K562 (cell line): ENCODE measurements at regions not wholly inside any gene's neighbourhood (a gene's known extent, or its start where the extent isn't known, plus 50 kb on each side); places are given as distances from the start of the nearest gene placed in this dataset.
A peak's percentile ranks its signal among the peaks of the same experiment; 100 is the strongest.

ENCODE experiments used
- ATAC-seq: fragments of 200-7000 bp; cut with Tn5 transposase; 3 replicates; pipeline ENCODE4 v1.9.1; 2020; ENCODE audit warnings: moderate library complexity
- BruUV-seq: library from RNA; stranded (reverse); fragments of 400-500 nt; replicated peaks from 2 replicates; lab custom pipeline; 2021; lab: Mats Ljungman, UMichigan
- CTCF ChIA-PET: fragments of 300-600 bp; formaldehyde crosslinking; extraction: SDS; loops from one replicate; lab custom pipeline; 2021; ENCODE audit warnings: low intra/inter-chr PET ratio; lab: Yijun Ruan, JAX
- POLR2A ChIA-PET: fragments of 300-600, 350-650 bp; sonication (Branson Sonifier 250); formaldehyde crosslinking; extraction: SDS; loops from one replicate; lab custom pipeline; 2021; ENCODE audit warnings: antibody characterized with exemption, inconsistent platforms; lab: Yijun Ruan, JAX
- DNase-seq, 4 experiments: peaks; one replicate each; pipeline versions ENCODE4 v3.0.0 to v3.0.0-alpha.2; 2011 to 2018; ENCODE audit warnings: low spot score in 3 of 4, mixed read lengths in 3 of 4; ENCODE audit errors: extremely low read depth in 1 of 4
- FAIRE-seq: peaks from 2 replicates; lab custom pipeline; 2011; peaks lifted over from hg19 to GRCh38; lab: Jason Lieb, UNC
- H2AFZ ChIP-seq: 2 replicates; pipeline ENCODE4 v1.6.0; 2011; ENCODE audit warnings: low read depth, low read length, control low read depth, inconsistent platforms
- H3K27ac ChIP-seq: fragments of 200-600 bp; 3 replicates; pipeline ENCODE4 v1.8.0; 2011; ENCODE audit warnings: low read depth, mild to moderate bottlenecking, control low read depth, inconsistent platforms, low read length, moderate library complexity, mixed read lengths; ENCODE audit errors: extremely low read depth
- H3K27me3 ChIP-seq, 2 experiments: fragments of 300-600 bp in 1 of 2; 2 replicates in 1 of 2; 3 replicates in 1 of 2; pipeline versions ENCODE4 v1.6.0 to v1.8.0; 2011; ENCODE audit warnings: inconsistent platforms in 2 of 2, low read length in 2 of 2, mild to moderate bottlenecking in 1 of 2, mixed read lengths in 1 of 2, moderate library complexity in 1 of 2; ENCODE audit not compliant: control insufficient read depth in 2 of 2, insufficient read depth in 2 of 2
- H3K36me3 ChIP-seq: fragments of 300-600 bp; 3 replicates; pipeline ENCODE4 v1.8.0; 2011; ENCODE audit warnings: mild to moderate bottlenecking, low read length, inconsistent platforms; ENCODE audit not compliant: control insufficient read depth, insufficient read depth
- H3K4me1 ChIP-seq, 2 experiments: fragments of 200-600 bp in 1 of 2; replicated peaks in 1 of 2; 2 replicates in 1 of 2; 3 replicates in 1 of 2; pipeline versions ENCODE4 v1.5.1 to v1.8.0; 2011; ENCODE audit warnings: inconsistent platforms in 2 of 2, low read length in 2 of 2, mild to moderate bottlenecking in 1 of 2, mixed read lengths in 1 of 2, moderate library complexity in 1 of 2; ENCODE audit not compliant: control insufficient read depth in 2 of 2, insufficient read depth in 2 of 2
- H3K4me2 ChIP-seq: 2 replicates; pipeline ENCODE4 v1.6.1; 2011; ENCODE audit warnings: low read length, control low read depth, inconsistent platforms, mixed read lengths; ENCODE audit not compliant: insufficient read depth
- H3K4me3 ChIP-seq: fragments of 200-600 bp; sonication (generic), shearing (Covaris generic); 2 replicates; pipeline ENCODE4 v1.5.1; 2016; ENCODE audit warnings: control low read depth, inconsistent platforms
- H3K79me2 ChIP-seq: fragments of 200-600 bp; 3 replicates; pipeline ENCODE4 v1.8.0; 2011; ENCODE audit warnings: low read length, inconsistent platforms; ENCODE audit not compliant: control insufficient read depth, insufficient read depth
- H3K9ac ChIP-seq, 2 experiments: 2 replicates each; pipeline versions ENCODE4 v1.6.0 to v1.6.1; 2011; ENCODE audit warnings: low read depth in 2 of 2, low read length in 2 of 2, control low read depth in 1 of 2, inconsistent platforms in 1 of 2, mild to moderate bottlenecking in 1 of 2, mixed read lengths in 1 of 2; ENCODE audit not compliant: insufficient read depth in 1 of 2
- H3K9me1 ChIP-seq: one replicate; pipeline ENCODE4 v1.6.0; 2011; ENCODE audit warnings: inconsistent platforms, mild to moderate bottlenecking, low read length, moderate library complexity; ENCODE audit not compliant: control insufficient read depth, insufficient read depth
- H3K9me3 ChIP-seq: replicated peaks from 2 replicates; pipeline ENCODE4 v1.5.1; 2011; ENCODE audit warnings: low read depth, low read length, inconsistent platforms; ENCODE audit not compliant: control insufficient read depth, insufficient read depth
- H4K20me1 ChIP-seq: replicated peaks from 2 replicates; pipeline ENCODE4 v1.6.1; 2011; ENCODE audit warnings: low read length, inconsistent platforms, mixed read lengths; ENCODE audit not compliant: control insufficient read depth, insufficient read depth
- BRF1 ChIP-seq: IDR thresholded peaks from 3 replicates; pipeline ENCODE4 v1.6.1; 2011; ENCODE audit warnings: borderline replicate concordance, mild to moderate bottlenecking; ENCODE audit not compliant: insufficient read length; ENCODE audit errors: extremely low read depth
- C11orf30 ChIP-seq: fragments of 450-650 bp; IDR thresholded peaks from 2 replicates; pipeline ENCODE4 v1.6.1; 2016; ENCODE audit warnings: low read depth, mild to moderate bottlenecking
- CEBPB ChIP-seq: fragments of 450-650 bp; IDR thresholded peaks from 2 replicates; pipeline ENCODE4 v1.6.1; 2016; ENCODE audit warnings: missing genetic modification characterization, missing compliant biosample characterization
- CEBPG ChIP-seq, 3 experiments: fragments of 200-800 bp in 1 of 3; sonication (Bioruptor generic) in 1 of 3; sonication (generic) in 1 of 3; formaldehyde crosslinking in 1 of 3; IDR thresholded peaks in 2 of 3; conservative IDR thresholded peaks in 1 of 3; 2 replicates each; pipeline versions ENCODE4 v1.6.1 to v1.8.0; 2016 to 2022; ENCODE audit warnings: missing compliant biosample characterization in 2 of 3, missing genetic modification characterization in 2 of 3, mild to moderate bottlenecking in 1 of 3, missing genetic modification reagents in 1 of 3
- DPF2 ChIP-seq: fragments of 450-650 bp; IDR thresholded peaks from 2 replicates; pipeline ENCODE4 v1.6.1; 2016
- MCM2 ChIP-seq: fragments of 450-650 bp; IDR thresholded peaks from 2 replicates; pipeline ENCODE4 v1.6.1; 2017; ENCODE audit warnings: low read depth, mild to moderate bottlenecking
- RFX1 ChIP-seq: fragments of 450-650 bp; IDR thresholded peaks from 2 replicates; pipeline ENCODE4 v1.6.1; 2016; ENCODE audit warnings: mild to moderate bottlenecking, moderate library complexity
- TGIF2 ChIP-seq: sonication (generic); formaldehyde crosslinking; IDR thresholded peaks from 2 replicates; pipeline ENCODE4 v1.8.1; 2022; ENCODE audit warnings: mild to moderate bottlenecking, missing genetic modification reagents, moderate library complexity
- TRIM24 ChIP-seq, 2 experiments: fragments of 450-650 bp; IDR thresholded peaks; 2 replicates each; pipeline ENCODE4 v1.6.1; 2016
- ZNF224 ChIP-seq: sonication (generic); formaldehyde crosslinking; IDR thresholded peaks from 2 replicates; pipeline ENCODE4 v1.8.0; 2022; ENCODE audit warnings: mild to moderate bottlenecking, missing genetic modification reagents
- ZNF766 ChIP-seq: fragments of 200-800 bp; sonication (Bioruptor generic); conservative IDR thresholded peaks from 2 replicates; pipeline ENCODE4 v1.6.1; 2016; ENCODE audit warnings: missing genetic modification characterization, missing compliant biosample characterization
- WGBS: fragments of 100-300 bp; shearing (Covaris generic); methylation state at CpG from one replicate; pipeline ENCODE4 v1.1.6; 2016; ENCODE audit warnings: low coverage, mixed read lengths; ENCODE audit not compliant: insufficient coverage; ENCODE audit errors: missing lambda C conversion rate; 5-methylcytosine and 5-hydroxymethylcytosine counted together
- in situ Hi-C: fragments of 300-500 bp; cut with MboI; formaldehyde crosslinking; loops from 4 replicates; pipeline ENCODE4 v1.15.0; 2018; ENCODE audit warnings: inconsistent platforms, mixed read lengths
- intact Hi-C: fragments of 100-400 bp; cut with micrococcal nuclease; formaldehyde crosslinking; loops from 2 replicates; pipeline ENCODE4 v1.14.2; 2022
- TF ChIP-seq, protein P1 (sequence below): fragments of 450-650 bp; formaldehyde crosslinking; IDR thresholded peaks from 2 replicates; pipeline ENCODE4 v1.4.0; 2022; ENCODE audit warnings: mild to moderate bottlenecking, moderate library complexity
- TF ChIP-seq, protein P2 (sequence below): sonication (generic); formaldehyde crosslinking; IDR thresholded peaks from 2 replicates; pipeline ENCODE4 v1.8.0; 2023; ENCODE audit warnings: mild to moderate bottlenecking, missing genetic modification reagents
- TF ChIP-seq, protein P3 (sequence below): fragments of 450-650 bp; IDR thresholded peaks from 2 replicates; pipeline ENCODE4 v1.6.1; 2016; ENCODE audit warnings: missing biosample characterization, missing genetic modification characterization

DNA sequence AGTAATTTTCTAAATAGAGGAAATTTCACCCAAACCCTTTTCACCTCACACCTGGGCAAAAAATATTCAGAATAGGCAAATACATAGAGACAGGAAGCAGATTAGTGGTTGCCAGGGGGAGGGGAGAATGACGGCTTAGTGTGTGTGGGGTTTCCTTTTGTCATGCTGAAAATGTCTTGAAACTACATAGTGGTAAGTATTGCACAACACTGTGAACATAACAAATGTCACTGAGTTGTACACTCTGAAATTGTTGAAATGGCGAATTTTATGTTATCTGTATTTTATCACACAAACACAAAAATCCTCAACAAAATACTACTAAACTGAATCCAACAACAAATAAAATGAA is 60.7 kb upstream of the PLAC1 start:
- no TSS peak for BruUV-seq
- in situ Hi-C loops: no loop called here
- H3K4me3 ChIP-seq: no peak overlapping the region
- DNase-seq (no peak), FAIRE-seq (no peak), ATAC-seq (peak; percentile 55)
- no peak overlapping the region for H3K4me2 ChIP-seq
- TF ChIP-seq, protein P1, sequence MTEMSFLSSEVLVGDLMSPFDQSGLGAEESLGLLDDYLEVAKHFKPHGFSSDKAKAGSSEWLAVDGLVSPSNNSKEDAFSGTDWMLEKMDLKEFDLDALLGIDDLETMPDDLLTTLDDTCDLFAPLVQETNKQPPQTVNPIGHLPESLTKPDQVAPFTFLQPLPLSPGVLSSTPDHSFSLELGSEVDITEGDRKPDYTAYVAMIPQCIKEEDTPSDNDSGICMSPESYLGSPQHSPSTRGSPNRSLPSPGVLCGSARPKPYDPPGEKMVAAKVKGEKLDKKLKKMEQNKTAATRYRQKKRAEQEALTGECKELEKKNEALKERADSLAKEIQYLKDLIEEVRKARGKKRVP (CRISPR knock-in tag): no peak
- no peak for TF ChIP-seq BRF1
- peak; percentile 17; the same call in 1 of the 2 replicates for TF ChIP-seq ZNF766 (CRISPR knock-in tag)
- TF ChIP-seq TGIF2: no peak
- TF ChIP-seq C11orf30: 0 out of 2 replicates have a peak, but pooled peaks have one; percentile 18
- TF ChIP-seq, protein P2, sequence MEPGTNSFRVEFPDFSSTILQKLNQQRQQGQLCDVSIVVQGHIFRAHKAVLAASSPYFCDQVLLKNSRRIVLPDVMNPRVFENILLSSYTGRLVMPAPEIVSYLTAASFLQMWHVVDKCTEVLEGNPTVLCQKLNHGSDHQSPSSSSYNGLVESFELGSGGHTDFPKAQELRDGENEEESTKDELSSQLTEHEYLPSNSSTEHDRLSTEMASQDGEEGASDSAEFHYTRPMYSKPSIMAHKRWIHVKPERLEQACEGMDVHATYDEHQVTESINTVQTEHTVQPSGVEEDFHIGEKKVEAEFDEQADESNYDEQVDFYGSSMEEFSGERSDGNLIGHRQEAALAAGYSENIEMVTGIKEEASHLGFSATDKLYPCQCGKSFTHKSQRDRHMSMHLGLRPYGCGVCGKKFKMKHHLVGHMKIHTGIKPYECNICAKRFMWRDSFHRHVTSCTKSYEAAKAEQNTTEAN: no peak
- TF ChIP-seq, protein P3, sequence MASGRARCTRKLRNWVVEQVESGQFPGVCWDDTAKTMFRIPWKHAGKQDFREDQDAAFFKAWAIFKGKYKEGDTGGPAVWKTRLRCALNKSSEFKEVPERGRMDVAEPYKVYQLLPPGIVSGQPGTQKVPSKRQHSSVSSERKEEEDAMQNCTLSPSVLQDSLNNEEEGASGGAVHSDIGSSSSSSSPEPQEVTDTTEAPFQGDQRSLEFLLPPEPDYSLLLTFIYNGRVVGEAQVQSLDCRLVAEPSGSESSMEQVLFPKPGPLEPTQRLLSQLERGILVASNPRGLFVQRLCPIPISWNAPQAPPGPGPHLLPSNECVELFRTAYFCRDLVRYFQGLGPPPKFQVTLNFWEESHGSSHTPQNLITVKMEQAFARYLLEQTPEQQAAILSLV: peak; percentile 74
- TF ChIP-seq ZNF224 (CRISPR knock-in tag): no peak
- peak; percentile 35; the same call in 1 of the 2 replicates for TF ChIP-seq RFX1
- TF ChIP-seq MCM2: no peak
- TF ChIP-seq TRIM24 (IDR thresholded peaks at IDR 0.05): peak; percentile 26 to 39; a peak in 2 of 4 replicates
- TF ChIP-seq CEBPB (tag): peak; percentile 97
- 0 out of 2 replicates have a peak, but pooled peaks have one; percentile 4 for TF ChIP-seq DPF2
- no peak for TF ChIP-seq CEBPG (CRISPR knock-in tag; IDR thresholded peaks at IDR 0.05)
- peak; percentile 94 to 97 for TF ChIP-seq CEBPG (tag; conservative IDR thresholded peaks at IDR 0.05 in 1 of 2, IDR thresholded peaks at IDR 0.05 in 1 of 2)
- no peaks in the 10 kb centered on the region; the same call in 1 of the 2 replicates for H3K9me3 ChIP-seq
- POLR2A ChIA-PET: no interaction called here
- 28% methylated on average over 2 of the region's 2 CpGs for WGBS
- no peaks in the 10 kb centered on the region for H3K79me2 ChIP-seq
- intact Hi-C loops: no loop called here
- H3K36me3 ChIP-seq: no peaks in the 10 kb centered on the region
- H3K27me3 ChIP-seq: peaks cover 0 to under 1% of the 10 kb centered on the region in 2 experiments; a peak in 1 of 5 replicates
- peaks cover 0 to 17% of the 10 kb centered on the region in 2 experiments; a peak in 3 of 5 replicates for H3K4me1 ChIP-seq
- H3K27ac ChIP-seq: peak overlapping the region; percentile 39; the same call in 1 of the 3 replicates
- no peaks in the 10 kb centered on the region for H4K20me1 ChIP-seq
- peak overlapping the region; percentile 76 for H2AFZ ChIP-seq
- no peak overlapping the region for H3K9ac ChIP-seq
- H3K9me1 ChIP-seq: no peaks in the 10 kb centered on the region
- CTCF ChIA-PET: no interaction called here
